Right lung (tissue), 2 donors: ENCODE measurements at regions not wholly inside any gene's neighbourhood (a gene's known extent, or its start where the extent isn't known, plus 50 kb on each side); places are given as distances from the start of the nearest gene placed in this dataset.

ENCODE experiments used
- DNase-seq, 2 donors: peaks; one replicate each; pipeline ENCODE4 v3.0.0-alpha.2; 2013

GRCh38 chr10:110355141-110355831 lies 50.6 kb upstream of the SMNDC1 start:
- no peak for DNase-seq

- no peak for DNase-seq
Observed at GRCh38 chr10:110355922-110356627, 51.4 kb upstream of the SMNDC1 start.

- no peak for DNase-seq
Observed at GRCh38 chr10:110356628-110357245, 52.0 kb upstream of the SMNDC1 start.

GRCh38 chr10:110357252-110357780 lies 52.6 kb upstream of the SMNDC1 start:
- DNase-seq: no peak

GRCh38 chr10:110357871-110358270 lies 53.2 kb upstream of the SMNDC1 start:
- DNase-seq: no peak

GRCh38 chr10:110358278-110358677 lies 53.6 kb upstream of the SMNDC1 start:
- no peak for DNase-seq

GRCh38 chr10:110358869-110359629 lies 54.3 kb upstream of the SMNDC1 start:
- no peak for DNase-seq

- DNase-seq: no peak
Observed at GRCh38 chr10:110360857-110361474, 56.2 kb upstream of the SMNDC1 start.

- DNase-seq: no peak
Observed at GRCh38 chr10:110361800-110362456, 57.2 kb upstream of the SMNDC1 start.

GRCh38 chr10:110363572-110364411 lies 59.1 kb upstream of the SMNDC1 start:
- no peak for DNase-seq

- DNase-seq: no peak
Observed at GRCh38 chr10:110364531-110364937, 59.8 kb upstream of the SMNDC1 start.

GRCh38 chr10:110365356-110366143 lies 60.8 kb upstream of the SMNDC1 start:
- DNase-seq: no peak

- no peak for DNase-seq
Observed at GRCh38 chr10:110366635-110367034, 61.9 kb upstream of the SMNDC1 start.

- no peak for DNase-seq
Observed at GRCh38 chr10:110368002-110368401, 63.3 kb upstream of the SMNDC1 start.

GRCh38 chr10:110368556-110368955 lies 63.8 kb upstream of the SMNDC1 start:
- no peak for DNase-seq

GRCh38 chr10:110370006-110370405 lies 65.3 kb upstream of the SMNDC1 start:
- no peak for DNase-seq

- DNase-seq: no peak
Observed at GRCh38 chr10:110372656-110373055, 67.9 kb upstream of the SMNDC1 start.

- DNase-seq: no peak
Observed at GRCh38 chr10:110373059-110373458, 68.3 kb upstream of the SMNDC1 start.
